GM12878 (cell line): ENCODE measurements at regions not wholly inside any gene's neighbourhood (a gene's known extent, or its start where the extent isn't known, plus 50 kb on each side); places are given as distances from the start of the nearest gene placed in this dataset.

Source experiments
- ATAC-seq: fragments of 200-7000 bp; cut with Tn5 transposase; 3 replicates; pipeline ENCODE4 v1.9.1; 2020; ENCODE audit warnings: mild to moderate bottlenecking, moderate library complexity
- BruUV-seq: library from RNA; stranded (reverse); fragments of 400-500 nt; replicated peaks from 2 replicates; lab custom pipeline; 2021; lab: Mats Ljungman, UMichigan
- CTCF ChIA-PET: fragments of 300-600 bp; sonication (Branson Sonifier 250); formaldehyde crosslinking; extraction: SDS; loops from one replicate; lab custom pipeline; 2021; ENCODE audit warnings: inconsistent platforms; lab: Yijun Ruan, JAX
- POLR2A ChIA-PET: fragments of 350-600 bp; formaldehyde crosslinking; extraction: SDS; loops from one replicate; lab custom pipeline; 2021; ENCODE audit warnings: inconsistent platforms; lab: Charles Lee
- RAD21 ChIA-PET: fragments of 300-600 bp; sonication (Branson Sonifier 250); formaldehyde crosslinking; loops from one replicate; lab custom pipeline; 2023; ENCODE audit warnings: antibody characterized with exemption; ENCODE audit not compliant: unreplicated experiment; lab: Charles Lee
- SMC1A ChIA-PET: fragments of 300-600 bp; sonication (Branson Sonifier 250); formaldehyde crosslinking; loops from one replicate; lab custom pipeline; 2023; ENCODE audit not compliant: unreplicated experiment, uncharacterized antibody; lab: Charles Lee
- DNase-seq: peaks from one replicate; pipeline ENCODE4 v3.0.0-alpha.2; 2011; ENCODE audit warnings: low read depth, low spot score
- FAIRE-seq: peaks from 3 replicates; lab custom pipeline; 2011; peaks lifted over from hg19 to GRCh38; lab: Jason Lieb, UNC
- H2AFZ ChIP-seq: 2 replicates; pipeline ENCODE4 v1.6.0; 2011; ENCODE audit warnings: low read depth, low read length, control low read depth; ENCODE audit not compliant: control insufficient read depth
- H3K27ac ChIP-seq: 2 replicates; pipeline ENCODE4 v1.5.1; 2011; ENCODE audit warnings: control low read depth; ENCODE audit not compliant: control insufficient read depth, insufficient read depth
- H3K27me3 ChIP-seq, 2 experiments: replicated peaks in 1 of 2; 2 replicates each; pipeline versions ENCODE4 v1.6.0 to v1.6.1; 2011; ENCODE audit warnings: low read length in 1 of 2; ENCODE audit not compliant: control insufficient read depth in 2 of 2, insufficient read depth in 2 of 2
- H3K36me3 ChIP-seq, 2 experiments: 2 replicates each; pipeline ENCODE4 v1.5.1; 2011; ENCODE audit warnings: low read length in 1 of 2; ENCODE audit not compliant: control insufficient read depth in 2 of 2, insufficient read depth in 2 of 2
- H3K4me1 ChIP-seq: 2 replicates; pipeline ENCODE4 v1.6.1; 2011; ENCODE audit warnings: mild to moderate bottlenecking, low read length, moderate library complexity, mixed read lengths; ENCODE audit not compliant: control insufficient read depth, insufficient read depth
- H3K4me2 ChIP-seq: 2 replicates; pipeline ENCODE4 v1.6.0; 2011; ENCODE audit warnings: control low read depth; ENCODE audit not compliant: control insufficient read depth, insufficient read depth
- H3K4me3 ChIP-seq: fragments of 200-600 bp; sonication (generic); 2 replicates; pipeline ENCODE4 v1.5.1; 2016
- H3K79me2 ChIP-seq: 2 replicates; pipeline ENCODE4 v1.6.0; 2011; ENCODE audit warnings: low read length; ENCODE audit not compliant: control insufficient read depth, insufficient read depth
- H3K9ac ChIP-seq: 2 replicates; pipeline ENCODE4 v1.8.0; 2011; ENCODE audit warnings: low read length, control low read depth, mixed read lengths; ENCODE audit not compliant: control insufficient read depth, insufficient read depth
- H3K9me3 ChIP-seq: replicated peaks from 3 replicates; pipeline ENCODE4 v1.5.1; 2011; ENCODE audit warnings: mild to moderate bottlenecking, low read length; ENCODE audit not compliant: control insufficient read depth, insufficient read depth
- H4K20me1 ChIP-seq: 2 replicates; pipeline ENCODE4 v1.6.0; 2011; ENCODE audit not compliant: control insufficient read depth, insufficient read depth
- BMI1 ChIP-seq: fragments of 450-650 bp; IDR thresholded peaks from 2 replicates; pipeline ENCODE4 v1.6.1; 2016; ENCODE audit warnings: mild to moderate bottlenecking, moderate library complexity, borderline replicate concordance
- CBX3 ChIP-seq: fragments of 200-600 bp; sonication (generic); IDR thresholded peaks from 2 replicates; pipeline ENCODE4 v1.6.1; 2016; ENCODE audit warnings: low read depth, borderline replicate concordance
- EGR1 ChIP-seq, 2 experiments: IDR thresholded peaks; 1 replicate in 1 of 2; 2 replicates in 1 of 2; pipeline ENCODE4 v1.6.1; 2011 to 2012; ENCODE audit warnings: low read depth in 2 of 2, low read length in 2 of 2, borderline replicate concordance in 1 of 2, mild to moderate bottlenecking in 1 of 2, moderate library complexity in 1 of 2
- FOS ChIP-seq: IDR thresholded peaks from 3 replicates; pipeline ENCODE4 v1.6.1; 2011; ENCODE audit warnings: borderline replicate concordance; ENCODE audit not compliant: insufficient read length; ENCODE audit errors: extremely low read depth
- MTA2 ChIP-seq: fragments of 450-650 bp; IDR thresholded peaks from 2 replicates; pipeline ENCODE4 v1.6.1; 2016; ENCODE audit warnings: low read depth, mild to moderate bottlenecking, moderate library complexity
- MXI1 ChIP-seq: fragments of 150-350 bp; IDR thresholded peaks from 2 replicates; pipeline ENCODE4 v1.6.1; 2011; ENCODE audit warnings: low read depth, mild to moderate bottlenecking, inconsistent platforms, low read length, improper control_type of control experiment
- NFYA ChIP-seq: IDR thresholded peaks from 2 replicates; pipeline ENCODE4 v1.6.1; 2011; ENCODE audit warnings: low read depth, mild to moderate bottlenecking, low read length, improper control_type of control experiment, borderline replicate concordance
- NR2F1 ChIP-seq: fragments of 450-650 bp; conservative IDR thresholded peaks from 2 replicates; pipeline ENCODE4 v1.6.1; 2017; ENCODE audit warnings: mild to moderate bottlenecking
- SMARCA5 ChIP-seq: fragments of 450-650 bp; IDR thresholded peaks from 2 replicates; pipeline ENCODE4 v1.6.1; 2017; ENCODE audit warnings: mild to moderate bottlenecking
- SMC3 ChIP-seq: IDR thresholded peaks from 2 replicates; pipeline ENCODE4 v1.6.1; 2011; ENCODE audit warnings: low read length, improper control_type of control experiment, borderline replicate concordance
- TBL1XR1 ChIP-seq: IDR thresholded peaks from 2 replicates; pipeline ENCODE4 v1.6.1; 2012; ENCODE audit warnings: low read depth, low read length, improper control_type of control experiment
- YY1 ChIP-seq: IDR thresholded peaks from 2 replicates; pipeline ENCODE4 v1.6.1; 2011; ENCODE audit warnings: low read depth, mild to moderate bottlenecking, low read length
- WGBS: methylation state at CpG from one replicate; pipeline ENCODE4 v1.1.6; 2016; ENCODE audit warnings: low lambda C conversion rate; ENCODE audit not compliant: insufficient replicate concordance, insufficient coverage; ENCODE audit errors: missing lambda C conversion rate; 5-methylcytosine and 5-hydroxymethylcytosine counted together
- in situ Hi-C: fragments of 300-500 bp; cut with MboI; formaldehyde crosslinking; loops from 9 replicates; pipeline ENCODE4 v1.14.3; 2018; ENCODE audit warnings: mixed read lengths
- intact Hi-C: fragments of 100-400 bp; cut with micrococcal nuclease; formaldehyde crosslinking; loops from one replicate; pipeline ENCODE4 v1.14.2; 2022; ENCODE audit not compliant: unreplicated experiment
- TF ChIP-seq, protein P1 (sequence below): IDR thresholded peaks from 2 replicates; pipeline ENCODE4 v1.6.1; 2012; ENCODE audit warnings: low read depth, low read length, improper control_type of control experiment
- TF ChIP-seq, protein P2 (sequence below): IDR thresholded peaks from 2 replicates; pipeline ENCODE4 v1.6.1; 2011; ENCODE audit warnings: mild to moderate bottlenecking, low read depth, low read length, moderate library complexity; ENCODE audit not compliant: insufficient replicate concordance
- TF ChIP-seq, protein P3 (sequence below): fragments of 450-650 bp; conservative IDR thresholded peaks from 2 replicates; pipeline ENCODE4 v1.6.1; 2017; ENCODE audit warnings: mild to moderate bottlenecking, moderate library complexity
- TF ChIP-seq, protein P4 (sequence below): fragments of 450-650 bp; IDR thresholded peaks from 2 replicates; pipeline ENCODE4 v1.6.1; 2016; ENCODE audit warnings: mild to moderate bottlenecking

DNA sequence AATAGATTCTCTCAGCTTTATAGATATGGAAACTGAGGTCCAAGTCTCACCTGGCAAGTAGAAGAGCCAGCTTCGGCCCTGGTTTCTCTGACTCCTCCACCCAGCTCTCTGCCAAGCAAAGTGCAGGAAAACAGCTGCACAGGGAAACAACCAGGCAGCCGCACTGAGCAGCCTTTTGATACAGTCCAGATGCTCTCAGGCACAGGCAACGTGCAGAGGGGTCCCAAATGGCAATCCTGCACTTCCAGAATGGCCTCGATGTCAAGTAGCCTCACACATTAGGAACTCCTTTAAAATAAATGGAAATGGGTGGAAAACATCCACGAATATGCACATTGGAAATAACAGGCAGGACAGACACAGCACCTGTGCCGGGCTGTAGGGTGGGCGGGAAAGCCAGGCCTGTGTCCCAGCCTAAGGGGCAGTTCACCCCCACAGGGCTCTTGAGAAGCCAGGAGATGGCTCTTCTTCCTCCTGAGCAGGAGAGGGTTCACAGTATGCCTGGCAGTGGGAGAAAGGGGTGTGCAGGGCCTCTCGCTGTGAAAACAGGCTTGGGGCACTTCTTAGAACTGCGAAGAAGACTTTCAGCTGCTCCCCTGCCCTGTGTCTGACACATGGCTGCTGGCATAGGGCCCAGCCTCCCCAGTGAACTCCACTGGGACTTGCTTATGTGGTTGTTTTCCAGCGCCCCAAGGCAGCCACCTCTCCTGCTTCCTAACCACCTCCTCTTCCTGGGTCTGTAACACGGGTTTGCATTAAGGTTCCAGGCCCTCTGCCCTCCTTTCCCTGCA is 63.9 kb upstream of the TUBA3E start:
- ATAC-seq (no peak; the same call in 2 of the 3 replicates), FAIRE-seq (no peak), DNase-seq (no peak)
- H3K36me3 ChIP-seq = no peaks in the 10 kb centered on the region
- H3K4me2 ChIP-seq = no peak overlapping the region
- no TSS peak for BruUV-seq
- H3K27me3 ChIP-seq = no peaks in the 10 kb centered on the region; a peak in 1 of 4 replicates
- ChIA-PET CTCF (no interaction called here), SMC1A (no interaction called here), POLR2A (no interaction called here), RAD21 (no interaction called here)
- TF ChIP-seq SMC3 = no peak
- TF ChIP-seq SMARCA5 = no peak
- no peak for TF ChIP-seq TBL1XR1
- no peak for TF ChIP-seq NFYA
- TF ChIP-seq, protein P1, sequence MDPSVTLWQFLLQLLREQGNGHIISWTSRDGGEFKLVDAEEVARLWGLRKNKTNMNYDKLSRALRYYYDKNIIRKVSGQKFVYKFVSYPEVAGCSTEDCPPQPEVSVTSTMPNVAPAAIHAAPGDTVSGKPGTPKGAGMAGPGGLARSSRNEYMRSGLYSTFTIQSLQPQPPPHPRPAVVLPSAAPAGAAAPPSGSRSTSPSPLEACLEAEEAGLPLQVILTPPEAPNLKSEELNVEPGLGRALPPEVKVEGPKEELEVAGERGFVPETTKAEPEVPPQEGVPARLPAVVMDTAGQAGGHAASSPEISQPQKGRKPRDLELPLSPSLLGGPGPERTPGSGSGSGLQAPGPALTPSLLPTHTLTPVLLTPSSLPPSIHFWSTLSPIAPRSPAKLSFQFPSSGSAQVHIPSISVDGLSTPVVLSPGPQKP = no peak
- TF ChIP-seq NR2F1 = no peak
- TF ChIP-seq, protein P2, sequence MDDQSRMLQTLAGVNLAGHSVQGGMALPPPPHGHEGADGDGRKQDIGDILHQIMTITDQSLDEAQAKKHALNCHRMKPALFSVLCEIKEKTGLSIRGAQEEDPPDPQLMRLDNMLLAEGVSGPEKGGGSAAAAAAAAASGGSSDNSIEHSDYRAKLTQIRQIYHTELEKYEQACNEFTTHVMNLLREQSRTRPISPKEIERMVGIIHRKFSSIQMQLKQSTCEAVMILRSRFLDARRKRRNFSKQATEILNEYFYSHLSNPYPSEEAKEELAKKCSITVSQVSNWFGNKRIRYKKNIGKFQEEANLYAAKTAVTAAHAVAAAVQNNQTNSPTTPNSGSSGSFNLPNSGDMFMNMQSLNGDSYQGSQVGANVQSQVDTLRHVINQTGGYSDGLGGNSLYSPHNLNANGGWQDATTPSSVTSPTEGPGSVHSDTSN = no peak
- TF ChIP-seq, protein P3, sequence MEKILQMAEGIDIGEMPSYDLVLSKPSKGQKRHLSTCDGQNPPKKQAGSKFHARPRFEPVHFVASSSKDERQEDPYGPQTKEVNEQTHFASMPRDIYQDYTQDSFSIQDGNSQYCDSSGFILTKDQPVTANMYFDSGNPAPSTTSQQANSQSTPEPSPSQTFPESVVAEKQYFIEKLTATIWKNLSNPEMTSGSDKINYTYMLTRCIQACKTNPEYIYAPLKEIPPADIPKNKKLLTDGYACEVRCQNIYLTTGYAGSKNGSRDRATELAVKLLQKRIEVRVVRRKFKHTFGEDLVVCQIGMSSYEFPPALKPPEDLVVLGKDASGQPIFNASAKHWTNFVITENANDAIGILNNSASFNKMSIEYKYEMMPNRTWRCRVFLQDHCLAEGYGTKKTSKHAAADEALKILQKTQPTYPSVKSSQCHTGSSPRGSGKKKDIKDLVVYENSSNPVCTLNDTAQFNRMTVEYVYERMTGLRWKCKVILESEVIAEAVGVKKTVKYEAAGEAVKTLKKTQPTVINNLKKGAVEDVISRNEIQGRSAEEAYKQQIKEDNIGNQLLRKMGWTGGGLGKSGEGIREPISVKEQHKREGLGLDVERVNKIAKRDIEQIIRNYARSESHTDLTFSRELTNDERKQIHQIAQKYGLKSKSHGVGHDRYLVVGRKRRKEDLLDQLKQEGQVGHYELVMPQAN = no peak
- TF ChIP-seq MXI1 = no peak
- TF ChIP-seq, protein P4, sequence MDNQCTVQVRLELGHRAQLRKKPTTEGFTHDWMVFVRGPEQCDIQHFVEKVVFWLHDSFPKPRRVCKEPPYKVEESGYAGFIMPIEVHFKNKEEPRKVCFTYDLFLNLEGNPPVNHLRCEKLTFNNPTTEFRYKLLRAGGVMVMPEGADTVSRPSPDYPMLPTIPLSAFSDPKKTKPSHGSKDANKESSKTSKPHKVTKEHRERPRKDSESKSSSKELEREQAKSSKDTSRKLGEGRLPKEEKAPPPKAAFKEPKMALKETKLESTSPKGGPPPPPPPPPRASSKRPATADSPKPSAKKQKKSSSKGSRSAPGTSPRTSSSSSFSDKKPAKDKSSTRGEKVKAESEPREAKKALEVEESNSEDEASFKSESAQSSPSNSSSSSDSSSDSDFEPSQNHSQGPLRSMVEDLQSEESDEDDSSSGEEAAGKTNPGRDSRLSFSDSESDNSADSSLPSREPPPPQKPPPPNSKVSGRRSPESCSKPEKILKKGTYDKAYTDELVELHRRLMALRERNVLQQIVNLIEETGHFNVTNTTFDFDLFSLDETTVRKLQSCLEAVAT = no peak
- TF ChIP-seq BMI1 = no peak
- no peak for TF ChIP-seq EGR1 (IDR thresholded peaks at IDR 0.05; ENCODE audit: borderline replicate concordance in 1 of 2, low read depth in 2 of 2, low read length in 2 of 2)
- TF ChIP-seq MTA2 = no peak
- no peak for TF ChIP-seq CBX3
- TF ChIP-seq YY1 = no peak
- no peak for TF ChIP-seq FOS
- H3K9me3 ChIP-seq = no peaks in the 10 kb centered on the region
- no peak overlapping the region for H3K27ac ChIP-seq
- intact Hi-C loops (no loop called here), in situ Hi-C loops (no loop called here)
- no peak overlapping the region for H3K9ac ChIP-seq
- H4K20me1 ChIP-seq = no peaks in the 10 kb centered on the region
- H2AFZ ChIP-seq = no peak overlapping the region
- no peaks in the 10 kb centered on the region for H3K79me2 ChIP-seq
- 16% methylated on average over 11 of the region's 11 CpGs for WGBS
- no peaks in the 10 kb centered on the region for H3K4me1 ChIP-seq
- H3K4me3 ChIP-seq = no peak overlapping the region
